SKM-1 treated with dmso at 0.1 percent for 144 hours (cell line): ENCODE measurements at regions not wholly inside any gene's neighbourhood (a gene's known extent, or its start where the extent isn't known, plus 50 kb on each side); places are given as distances from the start of the nearest gene placed in this dataset.
"Not testable (repeated sequence)": the region's sequence is repeated elsewhere in the genome, so short reads cannot be mapped to it uniquely, and the experiment has no call there.

ENCODE experiments used
- DNase-seq: peaks from one replicate; lab custom pipeline; 2025; ENCODE audit not compliant: unreplicated experiment; lab: John Stamatoyannopoulos, UW

GRCh38 chr2:131584380-131584779, 56.7 kb downstream of the CCDC74A start:
- peak; percentile 19 for DNase-seq

GRCh38 chr2:131584940-131585339, 57.3 kb downstream of the CCDC74A start:
- DNase-seq: peak; percentile 6

- no peak for DNase-seq
These were observed 60.6 kb downstream of the CCDC74A start for GRCh38 chr2:131588152-131588873.

- not testable (repeated sequence) for DNase-seq
These were observed 61.4 kb downstream of the CCDC74A start for GRCh38 chr2:131589126-131589525.

- no peak for DNase-seq
These were observed 62.7 kb downstream of the CCDC74A start for GRCh38 chr2:131590366-131590765.

GRCh38 chr2:131590896-131591295, 63.2 kb downstream of the CCDC74A start:
- no peak for DNase-seq

- DNase-seq: not testable (repeated sequence)
These were observed 68.9 kb downstream of the CCDC74A start for GRCh38 chr2:131596561-131596960.

GRCh38 chr2:131602444-131602843, 74.8 kb downstream of the CCDC74A start:
- not testable (repeated sequence) for DNase-seq

- not testable (repeated sequence) for DNase-seq
These were observed 77.0 kb downstream of the CCDC74A start for GRCh38 chr2:131604652-131605051.

GRCh38 chr2:131606366-131606765, 78.7 kb downstream of the CCDC74A start:
- not testable (repeated sequence) for DNase-seq

- not testable (repeated sequence) for DNase-seq
These were observed 79.4 kb downstream of the CCDC74A start for GRCh38 chr2:131607056-131607455.

GRCh38 chr2:131614539-131614938, 86.9 kb downstream of the CCDC74A start:
- DNase-seq: not testable (repeated sequence)

- DNase-seq: not testable (repeated sequence)
These were observed 90.6 kb downstream of the CCDC74A start for GRCh38 chr2:131618320-131618719.

- peak; percentile 54 for DNase-seq
These were observed 95.2 kb downstream of the CCDC74A start for GRCh38 chr2:131622874-131623273.

GRCh38 chr2:131626011-131626410, 98.3 kb downstream of the CCDC74A start:
- DNase-seq: not testable (repeated sequence)

GRCh38 chr2:131626565-131626964, 98.9 kb downstream of the CCDC74A start:
- DNase-seq: not testable (repeated sequence)

- DNase-seq: not testable (repeated sequence)
These were observed 100.1 kb downstream of the CCDC74A start for GRCh38 chr2:131627777-131628176.

GRCh38 chr2:131631648-131632047, 104.0 kb downstream of the CCDC74A start:
- not testable (repeated sequence) for DNase-seq

- DNase-seq: not testable (repeated sequence)
These were observed 105.7 kb downstream of the CCDC74A start for GRCh38 chr2:131633405-131633804.

- not testable (repeated sequence) for DNase-seq
These were observed 106.4 kb downstream of the CCDC74A start for GRCh38 chr2:131633827-131634695.

- no peak for DNase-seq
These were observed 107.9 kb downstream of the CCDC74A start for GRCh38 chr2:131635611-131636010.
